NCI-H128 (cell line): ENCODE measurements at regions not wholly inside any gene's neighbourhood (a gene's known extent, or its start where the extent isn't known, plus 50 kb on each side); places are given as distances from the start of the nearest gene placed in this dataset.

Source experiments
- DNase-seq: peaks from one replicate; lab custom pipeline; 2025; ENCODE audit not compliant: unreplicated experiment; lab: John Stamatoyannopoulos, UW

DNA sequence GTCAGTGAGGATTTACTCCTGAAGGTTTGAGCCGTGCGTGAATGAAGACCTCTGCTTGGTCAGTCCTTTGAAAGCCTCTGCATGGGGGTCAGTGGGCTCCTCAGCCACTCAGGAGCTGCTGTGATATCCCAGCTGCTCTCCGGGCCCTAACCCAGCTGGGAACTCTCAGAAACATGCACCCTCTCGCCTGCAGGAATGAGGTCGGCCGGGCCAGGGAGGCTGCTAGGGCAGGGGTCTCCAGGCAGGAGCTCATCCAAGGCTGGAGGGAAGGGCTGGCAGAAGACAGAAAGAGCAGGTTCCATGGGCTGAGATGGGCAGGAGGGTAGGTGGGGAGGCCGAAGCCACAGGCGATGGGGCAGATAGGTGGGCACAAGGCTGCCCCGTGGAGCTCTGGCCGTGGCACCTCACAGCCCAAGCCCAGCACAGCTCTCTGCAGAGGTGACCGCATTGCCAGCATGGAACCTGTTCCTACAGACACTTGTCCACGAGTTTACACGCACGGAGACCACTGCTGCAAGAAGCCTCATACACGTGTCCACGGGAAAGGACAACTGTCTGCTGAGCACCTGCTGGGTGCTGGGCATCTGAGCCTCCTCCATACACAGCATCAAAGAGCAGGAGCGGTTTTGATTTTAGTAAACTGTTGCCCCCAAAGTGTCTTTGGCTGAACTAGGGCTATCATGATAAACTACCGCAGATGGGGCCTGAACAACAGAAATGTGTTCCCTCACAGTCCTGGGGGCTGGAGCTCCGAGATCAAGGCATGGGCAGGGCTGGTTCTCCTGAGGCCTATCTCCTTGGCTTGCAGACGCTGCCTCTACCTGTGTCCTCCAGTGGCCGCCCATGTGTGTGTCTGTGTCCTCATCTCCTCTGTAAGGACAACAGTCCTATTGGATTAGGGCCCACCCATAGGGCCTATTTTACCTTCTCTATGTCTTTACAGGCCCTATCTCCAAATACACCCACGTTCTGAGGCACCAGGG, 85.2 kb upstream of the ADAMTS2 start:
- no peak for DNase-seq

DNA sequence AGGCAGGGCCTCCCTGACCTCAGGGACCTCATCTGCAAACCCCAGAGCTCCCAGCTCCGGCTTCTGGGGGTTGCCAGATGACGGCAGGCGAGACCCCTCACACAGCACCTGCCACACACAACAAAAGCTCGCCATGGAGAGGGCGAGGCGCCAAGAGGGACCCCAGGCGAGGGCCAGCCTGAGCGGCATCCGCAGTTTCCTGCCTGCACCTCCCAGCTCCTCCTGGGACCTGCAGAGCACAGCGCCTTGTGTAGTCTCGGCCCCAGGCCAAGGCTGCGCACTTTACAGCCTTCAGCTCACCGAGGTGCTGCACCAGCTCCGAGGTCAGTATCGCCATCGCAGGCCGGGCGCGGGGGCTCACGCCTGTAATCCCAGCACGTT, 82.4 kb upstream of the ADAMTS2 start:
- DNase-seq: no peak

DNA sequence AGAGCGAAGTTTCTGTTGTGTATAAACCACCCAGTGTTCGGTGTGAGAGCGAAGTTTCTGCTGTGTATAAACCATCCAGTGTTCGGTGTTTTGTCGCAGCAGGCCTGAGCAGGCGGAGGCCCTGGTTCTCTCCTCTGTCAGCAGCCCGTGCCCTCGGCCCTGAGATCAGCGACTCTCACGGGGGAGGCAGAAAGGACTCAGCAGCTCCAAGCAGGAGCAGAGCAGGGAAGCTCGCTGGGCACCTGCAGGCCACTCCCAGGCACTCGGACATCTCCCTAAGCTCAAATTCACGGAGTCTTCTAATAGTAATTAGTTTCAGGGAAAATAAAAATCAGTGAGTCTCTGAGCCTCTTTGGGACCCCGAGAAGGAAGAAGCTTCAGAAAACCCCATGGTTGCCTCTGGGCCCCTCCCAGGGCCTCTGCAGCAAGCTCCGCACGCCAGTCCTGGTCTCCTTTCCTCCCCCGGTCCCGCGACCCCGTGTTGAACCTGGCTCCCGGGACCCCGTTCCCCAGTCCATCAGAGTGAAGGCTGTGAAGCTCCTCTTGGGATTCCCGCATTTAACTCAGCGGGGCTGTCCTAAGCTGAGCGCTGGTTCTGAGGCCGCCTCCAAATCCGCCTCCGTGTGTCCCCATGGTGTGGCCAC, 81.9 kb upstream of the ADAMTS2 start:
- no peak for DNase-seq

DNA sequence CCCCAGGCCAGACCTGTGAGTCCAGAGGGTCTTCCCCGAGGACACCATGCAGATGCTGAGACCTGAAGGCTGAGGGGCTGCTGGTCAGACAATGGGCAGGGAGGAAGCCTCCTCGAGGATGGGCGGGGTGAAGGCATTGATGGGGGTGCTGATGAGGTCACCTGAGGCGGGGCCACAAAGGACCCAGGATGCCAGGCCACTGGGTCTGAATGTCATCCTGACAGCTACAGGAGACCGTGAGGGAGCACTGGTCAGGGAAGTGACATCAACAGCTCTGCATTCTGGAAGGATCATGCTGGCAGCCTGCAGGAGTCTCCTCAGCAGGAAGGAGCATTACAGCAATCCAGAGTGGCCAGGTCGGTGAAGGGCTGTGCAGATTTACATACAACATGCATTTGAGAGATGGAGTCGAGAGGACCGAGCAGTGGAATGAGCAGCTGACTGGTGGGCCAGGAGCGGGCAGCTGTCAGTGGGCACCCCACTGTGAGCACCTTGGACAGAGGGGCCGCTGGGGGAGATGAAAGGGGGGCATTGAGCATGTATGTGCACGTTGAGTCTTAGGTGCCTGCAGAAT, 77.7 kb upstream of the ADAMTS2 start:
- no peak for DNase-seq

DNA sequence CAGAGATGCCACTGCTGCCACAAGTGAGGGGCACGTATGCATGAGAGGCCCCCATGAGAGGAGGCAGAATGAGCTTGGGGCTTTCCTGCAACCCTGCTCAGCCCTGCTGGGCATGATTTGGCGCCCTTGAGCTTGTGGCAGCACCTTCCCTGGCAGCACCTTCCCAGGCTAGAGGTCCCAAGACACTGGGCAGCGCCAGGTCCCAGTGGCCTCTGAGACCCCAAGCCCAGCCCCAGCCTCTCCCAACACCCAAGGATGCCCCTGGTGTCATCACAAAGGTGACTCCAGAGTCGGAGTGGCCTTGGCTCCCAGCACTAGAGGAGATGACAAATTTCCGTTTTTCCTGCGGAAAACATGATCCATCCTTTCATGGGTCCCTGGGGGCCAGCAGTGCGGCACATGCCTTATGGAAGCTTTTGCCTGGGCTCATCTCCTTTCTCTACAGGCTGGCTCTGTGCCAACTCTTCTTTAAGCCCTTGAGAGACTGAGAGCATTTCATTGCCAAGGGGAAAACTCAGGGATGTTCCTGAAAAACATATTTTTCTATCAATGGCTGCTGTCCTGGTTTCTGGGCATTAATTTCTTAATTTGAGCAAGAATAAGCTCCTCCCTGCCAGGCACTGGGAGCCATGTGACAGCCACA, 77.1 kb upstream of the ADAMTS2 start:
- no peak for DNase-seq

DNA sequence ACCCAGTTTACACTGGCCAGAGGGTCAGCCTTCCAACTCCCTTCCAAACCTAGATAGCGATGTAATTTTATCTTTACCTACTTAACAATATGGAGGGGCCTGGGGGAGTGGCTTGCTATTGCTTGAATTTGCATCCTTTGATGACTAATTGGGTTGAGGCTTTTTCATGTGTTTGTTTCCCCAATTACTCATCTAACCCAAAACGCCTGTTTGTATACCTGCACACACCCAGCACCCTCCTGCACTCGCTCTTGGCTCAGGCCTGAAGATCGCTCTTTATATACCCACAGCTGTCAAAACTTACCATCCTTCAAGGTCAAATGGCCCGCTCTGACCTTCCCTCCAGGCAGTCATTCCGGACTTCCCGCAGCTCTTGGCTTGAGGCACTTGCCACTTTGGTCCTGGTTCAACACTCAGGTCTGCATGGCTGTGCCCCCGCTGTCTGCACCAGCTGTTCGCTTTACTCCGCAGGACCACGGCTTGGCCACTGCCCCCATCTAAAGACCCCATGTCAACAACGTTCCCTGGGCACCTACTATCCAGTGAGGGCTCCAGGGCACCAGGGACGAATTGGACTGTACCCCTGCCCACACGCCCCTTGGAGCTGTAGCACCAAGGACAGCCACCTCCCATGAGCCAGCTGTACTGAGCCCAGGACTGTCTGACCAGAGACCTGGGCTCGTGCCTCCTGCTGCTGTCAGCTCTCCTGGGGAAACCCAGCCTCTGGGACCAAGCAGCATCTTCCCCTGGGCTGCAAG, 76.1 kb upstream of the ADAMTS2 start:
- DNase-seq: no peak

DNA sequence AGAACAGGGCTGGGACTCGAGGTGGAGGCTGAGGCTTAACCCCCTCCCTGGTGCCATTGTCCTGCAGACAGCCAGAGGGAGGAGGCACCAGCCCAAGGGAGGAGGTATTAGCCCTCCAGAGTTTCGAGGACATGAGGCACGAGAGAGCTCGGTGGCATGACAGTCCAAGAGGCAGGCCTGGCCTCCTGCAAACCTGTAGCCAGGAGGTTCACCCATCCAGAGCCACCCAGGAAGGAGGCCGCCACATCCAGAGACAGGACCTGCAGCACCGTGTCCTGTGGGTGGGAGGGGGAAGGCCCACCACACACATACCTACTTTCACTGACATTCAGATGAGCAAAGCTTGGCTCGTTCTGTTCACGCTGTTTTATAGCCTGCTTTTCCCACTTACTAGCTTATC, 75.2 kb upstream of the ADAMTS2 start:
- DNase-seq: no peak

DNA sequence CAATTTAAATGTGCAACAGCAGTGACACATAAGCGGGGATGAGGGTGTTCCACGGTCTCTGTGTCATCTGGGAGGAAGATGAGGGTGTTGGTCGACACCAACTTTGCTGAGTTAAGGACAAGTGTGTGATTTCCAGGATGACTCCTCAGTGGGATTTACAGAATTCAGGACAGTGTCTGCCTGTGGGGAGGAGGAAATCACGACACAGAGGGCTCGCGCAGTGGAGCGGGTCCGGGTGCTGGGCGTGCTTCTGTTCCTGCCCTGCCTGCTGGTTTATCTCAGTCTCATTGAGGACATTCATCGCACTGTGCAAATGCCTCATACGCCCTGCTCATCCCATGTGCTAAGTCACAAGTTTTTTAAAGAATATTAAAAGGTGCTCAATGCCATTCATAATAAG, 73.7 kb upstream of the ADAMTS2 start:
- DNase-seq: no peak

DNA sequence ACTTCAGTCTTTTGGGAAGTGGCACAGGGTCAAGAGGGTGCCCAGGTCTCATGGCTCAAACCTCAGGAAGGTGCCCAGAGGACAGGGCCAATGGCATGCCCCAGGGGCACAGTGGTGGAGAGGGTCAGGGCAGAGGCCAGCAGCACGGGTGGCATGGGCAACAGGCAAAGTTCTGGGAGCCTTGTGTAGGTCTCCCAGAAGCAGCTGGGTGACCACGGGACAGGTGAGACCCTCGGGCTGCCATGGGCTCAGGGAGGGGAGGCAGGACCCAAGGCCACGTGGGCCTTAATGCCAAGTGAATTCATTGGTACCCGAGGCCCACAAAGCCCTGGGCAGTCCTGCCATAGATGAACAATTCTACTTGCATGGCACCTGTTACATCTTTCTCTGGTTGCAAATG, 72.4 kb upstream of the ADAMTS2 start:
- no peak for DNase-seq

DNA sequence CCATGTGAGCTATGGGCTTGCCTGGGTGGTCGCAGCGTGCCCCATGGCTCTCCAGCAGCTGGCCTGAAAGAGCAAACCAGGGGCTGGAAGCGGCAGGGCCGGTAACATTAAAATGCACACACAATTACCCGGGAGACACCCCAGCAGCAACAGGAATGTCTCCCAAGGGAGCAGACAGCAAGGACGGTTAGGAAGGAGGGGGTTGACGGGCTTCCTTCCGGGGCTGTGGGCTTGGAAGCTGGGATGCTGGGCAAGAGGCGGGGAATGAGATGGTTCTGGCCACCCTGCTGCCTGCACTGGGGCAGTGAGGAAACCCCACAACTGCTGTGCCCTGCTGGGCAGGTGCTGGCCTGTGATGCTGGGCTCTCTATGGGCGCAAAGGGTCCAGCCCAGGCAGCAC, 71.8 kb upstream of the ADAMTS2 start:
- no peak for DNase-seq

DNA sequence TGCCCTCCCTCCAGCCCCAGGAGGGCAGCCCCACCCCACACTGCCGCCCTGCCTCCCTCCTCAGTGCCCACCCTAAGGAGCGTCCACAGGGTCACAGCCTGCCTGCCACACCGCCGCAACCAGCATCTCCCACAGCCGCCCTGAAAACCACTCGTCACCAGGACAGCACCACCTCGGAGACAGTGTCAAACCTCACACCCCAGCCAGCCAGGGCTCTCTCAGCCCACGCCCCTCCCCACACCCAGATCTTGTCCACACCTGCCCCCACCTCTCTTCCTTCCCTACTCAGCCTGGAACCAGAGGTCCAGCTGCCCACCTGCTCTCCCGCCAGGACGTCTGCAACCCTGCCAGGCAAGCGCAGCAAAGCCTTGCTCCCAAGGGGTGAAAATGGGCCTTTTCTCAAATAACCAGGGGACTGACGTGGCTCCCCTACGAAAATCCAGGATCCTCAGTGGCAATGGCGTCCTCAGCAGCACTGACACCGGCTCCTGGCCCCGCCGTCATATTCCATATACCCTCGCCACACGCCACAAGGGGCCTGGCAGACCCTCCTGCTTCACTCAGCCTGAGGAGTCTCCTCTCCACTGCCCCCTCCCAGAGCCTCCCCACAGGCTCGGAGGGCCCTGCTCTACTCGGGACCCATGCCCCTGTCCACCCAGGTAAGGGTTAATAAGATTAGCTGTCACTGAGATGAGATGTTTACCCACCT, 71.0 kb upstream of the ADAMTS2 start:
- DNase-seq: no peak

DNA sequence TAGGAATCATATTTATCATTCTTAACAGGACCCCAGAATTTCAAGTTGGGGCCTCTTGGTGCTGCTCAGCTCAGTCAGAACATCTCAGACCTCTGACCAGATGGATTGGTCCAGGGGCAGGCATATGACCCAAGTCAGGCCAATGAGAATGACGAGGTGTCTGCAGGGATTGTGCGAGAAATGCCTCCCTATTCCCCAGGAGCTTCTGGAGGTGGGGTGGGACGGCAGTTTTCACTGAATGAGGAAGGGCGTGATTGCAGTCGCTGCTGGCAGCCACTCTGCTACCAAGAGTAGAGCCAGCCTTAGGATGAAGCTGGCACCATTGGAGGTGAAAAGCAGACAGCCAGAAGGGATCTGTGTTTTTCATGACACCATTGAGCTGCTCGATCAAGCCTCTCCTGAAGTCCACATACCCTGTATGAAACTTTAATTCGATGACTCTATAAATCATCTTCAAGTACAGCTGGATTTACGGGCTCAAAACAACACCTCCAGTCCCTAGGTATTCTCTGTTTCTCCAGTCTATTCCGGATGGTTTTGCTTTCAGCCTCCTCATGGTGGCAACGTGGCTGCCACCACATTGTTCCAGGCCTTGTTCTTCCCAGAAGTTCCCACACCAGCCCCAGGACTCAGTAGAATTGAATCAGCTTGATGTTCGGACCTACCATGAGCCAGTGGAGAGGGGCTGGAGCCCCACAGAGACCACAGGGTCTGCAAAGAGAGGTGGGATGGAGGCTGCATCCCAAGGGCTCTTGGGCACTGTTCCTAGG, 70.2 kb upstream of the ADAMTS2 start:
- no peak for DNase-seq

DNA sequence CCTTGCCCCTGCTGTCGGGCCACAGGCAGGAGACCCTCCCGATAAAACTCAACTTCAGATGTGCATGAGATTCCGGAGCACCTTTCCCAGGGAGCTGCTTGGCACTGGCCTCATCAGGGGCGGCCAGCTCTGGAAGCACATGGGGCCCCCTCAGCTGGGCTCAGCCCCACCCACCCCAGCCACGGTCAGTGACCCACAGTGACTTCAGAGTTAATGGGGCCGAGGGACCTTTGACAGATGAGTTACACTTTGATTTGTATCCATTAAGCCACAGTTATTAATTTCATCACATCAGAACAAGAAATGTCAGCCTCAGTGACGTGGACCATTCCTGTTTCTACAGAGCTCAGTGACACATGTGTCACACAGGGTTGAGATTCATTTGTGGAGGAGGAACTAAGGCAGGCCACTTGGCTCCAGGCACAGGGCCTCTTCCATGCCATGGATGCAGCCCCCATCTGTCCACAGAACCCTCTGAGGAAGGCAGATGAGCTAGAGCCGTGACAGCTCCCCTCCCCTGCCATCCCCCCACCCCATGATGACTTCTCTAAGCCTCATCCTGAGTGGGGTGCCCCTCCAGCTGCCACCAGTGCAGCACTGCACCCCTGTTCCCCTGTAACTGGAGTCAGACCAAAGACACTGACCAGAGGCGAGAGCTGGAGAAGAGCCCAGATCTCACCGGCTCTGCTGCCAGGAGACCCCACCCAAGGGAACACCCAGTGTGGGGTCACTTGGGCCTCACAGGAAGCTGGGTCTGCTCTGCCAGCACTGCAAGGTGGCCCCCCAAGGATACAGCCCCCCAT, 69.4 kb upstream of the ADAMTS2 start:
- DNase-seq: no peak

DNA sequence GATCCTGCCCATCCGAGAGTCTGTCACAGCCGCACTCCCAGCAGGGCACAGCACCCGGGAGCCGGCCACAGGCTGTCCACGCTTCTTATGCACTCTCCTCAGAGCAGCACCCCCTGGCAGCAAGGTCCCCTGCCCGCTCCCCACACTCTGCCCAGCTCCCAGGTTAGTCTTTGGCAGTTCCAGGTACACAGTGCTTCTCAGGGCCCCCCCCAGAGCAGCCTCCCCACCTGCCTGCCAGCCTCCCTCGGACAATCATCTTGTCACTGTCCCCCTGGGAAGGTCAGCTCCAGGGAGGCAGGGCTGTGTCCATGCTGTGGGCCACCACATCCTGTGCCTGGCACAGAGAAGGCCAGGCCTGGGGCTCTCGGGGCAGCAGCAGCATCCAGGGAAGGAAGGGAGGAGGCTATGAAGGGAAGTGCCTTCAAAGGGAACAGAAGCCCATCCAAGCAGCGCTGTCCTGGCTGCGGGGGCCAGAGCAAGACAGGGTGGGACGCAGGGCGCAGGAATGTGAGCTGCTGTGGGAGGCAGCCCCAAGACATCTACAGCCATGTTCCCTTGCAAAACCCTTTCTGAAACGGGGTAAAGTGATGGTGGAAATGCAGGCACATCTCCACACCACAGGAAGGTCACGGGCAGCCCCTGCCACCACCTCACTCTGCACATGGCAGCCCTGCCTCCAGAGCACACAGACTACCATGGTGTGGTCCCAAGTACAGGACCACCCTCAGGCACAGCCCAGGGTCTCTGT, 68.6 kb upstream of the ADAMTS2 start:
- no peak for DNase-seq

DNA sequence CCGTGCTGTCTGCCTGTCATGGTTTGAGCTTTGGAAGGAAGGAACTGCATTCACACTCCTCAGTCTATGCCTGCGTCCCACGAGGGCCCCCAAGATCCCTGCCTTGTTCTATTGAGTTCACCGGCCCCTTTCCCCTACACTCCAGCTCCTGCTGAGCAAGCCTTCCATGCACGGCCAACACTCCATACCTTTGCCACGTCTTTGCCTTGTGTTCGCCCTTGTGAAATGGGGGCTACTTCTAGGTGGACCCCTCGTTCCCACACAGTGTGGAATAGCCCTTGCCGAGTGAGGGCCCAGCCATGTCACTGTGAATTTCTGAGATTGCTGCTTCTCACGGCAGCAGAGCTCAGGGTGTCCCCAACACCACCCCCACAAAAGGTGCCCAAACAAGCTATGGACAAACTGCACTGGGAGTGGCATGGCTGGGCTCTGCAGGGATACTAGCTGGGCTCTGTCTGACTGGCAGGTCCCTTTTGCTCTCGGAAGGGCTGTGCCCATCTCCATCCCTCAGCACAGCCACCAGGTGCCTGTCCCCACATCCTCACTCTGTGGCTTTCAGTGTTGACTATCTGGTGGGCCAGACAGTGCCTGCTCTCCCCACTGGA, 67.9 kb upstream of the ADAMTS2 start:
- no peak for DNase-seq

DNA sequence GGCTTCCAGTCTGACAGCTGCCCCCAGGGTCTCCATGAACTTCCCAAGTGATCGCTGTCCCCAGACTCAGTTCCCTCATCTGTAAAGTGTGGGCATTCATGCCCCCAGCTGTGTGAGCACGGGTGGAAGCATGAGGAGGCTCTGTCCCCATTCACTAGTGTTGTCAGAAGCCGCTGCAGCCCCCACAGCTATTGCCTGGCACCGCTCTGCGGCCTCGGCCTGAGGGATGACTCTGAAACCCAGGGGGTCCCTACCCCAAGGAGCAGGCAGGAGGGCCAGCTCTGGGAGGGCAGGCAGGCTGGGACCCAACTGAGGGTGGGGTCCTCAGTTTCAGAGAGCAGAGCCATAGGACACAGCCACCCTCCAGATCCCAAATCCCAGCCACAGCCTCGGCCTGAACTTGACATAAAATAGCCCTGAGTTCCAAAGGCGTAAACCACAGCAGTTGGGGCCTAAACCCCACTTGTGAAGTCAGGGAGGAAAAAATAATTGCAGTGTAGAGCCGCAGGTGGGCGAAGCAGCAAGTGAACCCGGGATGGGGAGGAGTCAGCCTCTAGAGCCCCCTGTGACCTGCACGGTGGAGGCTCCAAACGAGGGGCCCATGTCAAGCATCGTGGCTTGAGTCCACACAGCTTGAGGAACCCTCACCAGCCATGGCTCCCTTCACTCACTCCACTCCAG, 66.0 kb upstream of the ADAMTS2 start:
- DNase-seq: no peak
